Panc1 (cell line): ENCODE measurements at regions not wholly inside any gene's neighbourhood (a gene's known extent, or its start where the extent isn't known, plus 50 kb on each side); places are given as distances from the start of the nearest gene placed in this dataset.

Source experiments
- ATAC-seq: fragments of 200-7000 bp; cut with Tn5 transposase; 2 replicates; pipeline ENCODE4 v1.9.1; 2020; ENCODE audit warnings: mild to moderate bottlenecking, moderate library complexity
- BruUV-seq: library from RNA; stranded (reverse); fragments of 400-500 nt; replicated peaks from 2 replicates; lab custom pipeline; 2021; lab: Mats Ljungman, UMichigan
- CTCF ChIA-PET: fragments of 300-600 bp; sonication (Branson Sonifier 250); formaldehyde crosslinking; loops from one replicate; lab custom pipeline; 2022; ENCODE audit warnings: antibody characterized with exemption; lab: Charles Lee
- POLR2A ChIA-PET: fragments of 300-600 bp; sonication (Branson Sonifier 250); formaldehyde crosslinking; loops from one replicate; lab custom pipeline; 2022; ENCODE audit warnings: antibody characterized with exemption; lab: Charles Lee
- DNase-seq: peaks from one replicate; pipeline ENCODE4 v3.0.0-alpha.2; 2010; ENCODE audit warnings: low read depth, low spot score
- H3K27ac ChIP-seq: 2 replicates; pipeline ENCODE4 v1.5.1; 2011; ENCODE audit warnings: mild to moderate bottlenecking, low read length, inconsistent platforms
- H3K27me3 ChIP-seq: fragments of 200-500 bp; sonication (Bioruptor generic); 2 replicates; pipeline ENCODE4 v1.6.0; 2014; ENCODE audit warnings: low read length, inconsistent platforms; ENCODE audit not compliant: control insufficient read depth, insufficient read depth
- H3K36me3 ChIP-seq: fragments of 200-500 bp; sonication (Bioruptor generic); 2 replicates; pipeline ENCODE4 v1.5.1; 2014; ENCODE audit warnings: inconsistent platforms, mild to moderate bottlenecking, low read length, moderate library complexity; ENCODE audit not compliant: control insufficient read depth, insufficient read depth
- H3K4me1 ChIP-seq: 2 replicates; pipeline ENCODE4 v1.5.1; 2011; ENCODE audit warnings: inconsistent platforms, mild to moderate bottlenecking, low read length, moderate library complexity; ENCODE audit not compliant: control insufficient read depth, insufficient read depth
- H3K4me3 ChIP-seq, 2 experiments: 2 replicates each; pipeline ENCODE4 v1.5.1; 2011 to 2012; ENCODE audit warnings: low read depth in 2 of 2, low read length in 2 of 2, mild to moderate bottlenecking in 2 of 2, inconsistent platforms in 1 of 2, moderate library complexity in 1 of 2
- H3K9me3 ChIP-seq: fragments of 200-500 bp; sonication (Bioruptor generic); 2 replicates; pipeline ENCODE4 v1.5.1; 2014; ENCODE audit warnings: low read depth, mild to moderate bottlenecking, inconsistent platforms, low read length, moderate library complexity; ENCODE audit not compliant: control insufficient read depth, insufficient read depth
- POLR2AphosphoS5 ChIP-seq: IDR thresholded peaks from 2 replicates; pipeline ENCODE4 v1.6.1; 2012; ENCODE audit warnings: mild to moderate bottlenecking, low read depth, low read length, moderate library complexity
- SIN3A ChIP-seq: IDR thresholded peaks from 2 replicates; pipeline ENCODE4 v1.6.1; 2012; ENCODE audit warnings: low read depth, mild to moderate bottlenecking, low read length, moderate library complexity, borderline replicate concordance; ENCODE audit not compliant: insufficient read depth
- TCF7L2 ChIP-seq: IDR thresholded peaks from 2 replicates; pipeline ENCODE4 v1.6.1; 2011; ENCODE audit warnings: mild to moderate bottlenecking, low read depth, low read length, inconsistent platforms
- in situ Hi-C: cut with HindIII; loops from 2 replicates; pipeline ENCODE4 v1.10.0; 2016; ENCODE audit warnings: low sequenced_read_pairs, low pct_unique_long_range_greater_than_20kb
- intact Hi-C: fragments of 100-400 bp; cut with micrococcal nuclease; formaldehyde crosslinking; loops from one replicate; pipeline ENCODE4 v1.10.0; 2022; ENCODE audit not compliant: unreplicated experiment
- TF ChIP-seq, protein P1 (sequence below), 2 experiments: IDR thresholded peaks; 2 replicates each; pipeline ENCODE4 v1.6.1; 2011 to 2012; ENCODE audit warnings: low read depth in 2 of 2, control low read depth in 1 of 2, low read length in 1 of 2, mild to moderate bottlenecking in 1 of 2, moderate library complexity in 1 of 2; ENCODE audit not compliant: insufficient read depth in 1 of 2
- TF ChIP-seq, protein P2 (sequence below): fragments of 450-650 bp; IDR thresholded peaks from 2 replicates; pipeline ENCODE4 v1.5.1; 2017; ENCODE audit warnings: mild to moderate bottlenecking

DNA sequence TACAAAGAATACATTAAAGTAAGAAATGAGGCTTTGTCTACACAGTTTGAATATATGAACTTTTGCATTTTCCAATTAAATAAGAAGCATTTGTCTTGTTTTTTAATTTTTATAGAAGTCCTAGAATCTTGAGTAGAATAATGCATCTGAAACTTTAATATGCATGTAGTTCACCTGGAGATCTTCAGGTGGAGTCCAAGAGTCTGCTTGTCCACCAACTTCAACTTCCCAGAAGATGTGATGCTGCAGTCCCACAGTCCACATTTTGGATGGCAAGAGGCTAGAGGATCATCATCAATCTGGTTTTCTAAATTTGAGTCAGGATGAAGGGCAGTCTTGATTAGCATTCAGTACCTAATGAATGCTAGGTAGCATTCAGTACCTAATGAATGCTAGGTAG is 357.6 kb upstream of the SOX2 start:
- Histone ChIP-seq H3K4me3 (no peak overlapping the region), H3K4me1 (no peaks in the 10 kb centered on the region), H3K36me3 (no peaks in the 10 kb centered on the region), H3K27me3 (no peaks in the 10 kb centered on the region), H3K27ac (no peak overlapping the region), H3K9me3 (no peaks in the 10 kb centered on the region)
- POLR2A ChIA-PET, result no interaction called here
- intact Hi-C loops, result no loop called here
- TF ChIP-seq SIN3A, result no peak
- TF ChIP-seq TCF7L2, result no peak
- ATAC-seq, result no peak
- no peak for DNase-seq
- in situ Hi-C loops, result no loop called here
- CTCF ChIA-PET, result no interaction called here
- BruUV-seq, result no TSS peak

DNA sequence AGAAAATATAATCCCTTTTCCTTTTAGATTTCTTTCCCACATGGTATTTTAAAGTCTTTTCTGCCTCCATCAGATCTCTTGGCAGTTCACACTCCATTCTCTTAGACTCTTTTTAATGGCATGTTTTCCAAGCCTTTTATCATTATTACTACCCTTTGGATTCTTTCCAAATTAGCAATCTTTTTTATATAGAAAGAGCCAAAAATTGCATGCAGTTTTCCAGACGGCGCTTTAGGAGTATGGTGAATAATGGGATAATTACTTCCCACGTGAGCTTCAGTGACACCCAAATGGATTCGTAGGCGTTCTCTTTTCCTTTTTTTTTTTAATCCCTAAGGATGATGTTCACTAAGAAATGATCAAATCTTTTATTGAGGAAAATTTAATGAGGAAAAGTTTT is 354.8 kb upstream of the DNAJC19 start:
- in situ Hi-C loops, result no loop called here
- ATAC-seq, result no peak
- BruUV-seq, result no TSS peak
- Histone ChIP-seq H3K27me3 (no peaks in the 10 kb centered on the region), H3K27ac (no peak overlapping the region), H3K9me3 (no peaks in the 10 kb centered on the region), H3K4me1 (no peaks in the 10 kb centered on the region), H3K4me3 (no peak overlapping the region), H3K36me3 (no peaks in the 10 kb centered on the region)
- intact Hi-C loops, result no loop called here
- no peak for DNase-seq
- POLR2A ChIA-PET, result no interaction called here
- CTCF ChIA-PET, result no interaction called here
- no peak for TF ChIP-seq TCF7L2
- TF ChIP-seq, protein P1, sequence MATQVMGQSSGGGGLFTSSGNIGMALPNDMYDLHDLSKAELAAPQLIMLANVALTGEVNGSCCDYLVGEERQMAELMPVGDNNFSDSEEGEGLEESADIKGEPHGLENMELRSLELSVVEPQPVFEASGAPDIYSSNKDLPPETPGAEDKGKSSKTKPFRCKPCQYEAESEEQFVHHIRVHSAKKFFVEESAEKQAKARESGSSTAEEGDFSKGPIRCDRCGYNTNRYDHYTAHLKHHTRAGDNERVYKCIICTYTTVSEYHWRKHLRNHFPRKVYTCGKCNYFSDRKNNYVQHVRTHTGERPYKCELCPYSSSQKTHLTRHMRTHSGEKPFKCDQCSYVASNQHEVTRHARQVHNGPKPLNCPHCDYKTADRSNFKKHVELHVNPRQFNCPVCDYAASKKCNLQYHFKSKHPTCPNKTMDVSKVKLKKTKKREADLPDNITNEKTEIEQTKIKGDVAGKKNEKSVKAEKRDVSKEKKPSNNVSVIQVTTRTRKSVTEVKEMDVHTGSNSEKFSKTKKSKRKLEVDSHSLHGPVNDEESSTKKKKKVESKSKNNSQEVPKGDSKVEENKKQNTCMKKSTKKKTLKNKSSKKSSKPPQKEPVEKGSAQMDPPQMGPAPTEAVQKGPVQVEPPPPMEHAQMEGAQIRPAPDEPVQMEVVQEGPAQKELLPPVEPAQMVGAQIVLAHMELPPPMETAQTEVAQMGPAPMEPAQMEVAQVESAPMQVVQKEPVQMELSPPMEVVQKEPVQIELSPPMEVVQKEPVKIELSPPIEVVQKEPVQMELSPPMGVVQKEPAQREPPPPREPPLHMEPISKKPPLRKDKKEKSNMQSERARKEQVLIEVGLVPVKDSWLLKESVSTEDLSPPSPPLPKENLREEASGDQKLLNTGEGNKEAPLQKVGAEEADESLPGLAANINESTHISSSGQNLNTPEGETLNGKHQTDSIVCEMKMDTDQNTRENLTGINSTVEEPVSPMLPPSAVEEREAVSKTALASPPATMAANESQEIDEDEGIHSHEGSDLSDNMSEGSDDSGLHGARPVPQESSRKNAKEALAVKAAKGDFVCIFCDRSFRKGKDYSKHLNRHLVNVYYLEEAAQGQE (IDR thresholded peaks at IDR 0.05; ENCODE audit: insufficient read depth in 1 of 2, low read depth in 2 of 2, low read length in 1 of 2), result no peak
- no peak for TF ChIP-seq SIN3A
- TF ChIP-seq, protein P2, sequence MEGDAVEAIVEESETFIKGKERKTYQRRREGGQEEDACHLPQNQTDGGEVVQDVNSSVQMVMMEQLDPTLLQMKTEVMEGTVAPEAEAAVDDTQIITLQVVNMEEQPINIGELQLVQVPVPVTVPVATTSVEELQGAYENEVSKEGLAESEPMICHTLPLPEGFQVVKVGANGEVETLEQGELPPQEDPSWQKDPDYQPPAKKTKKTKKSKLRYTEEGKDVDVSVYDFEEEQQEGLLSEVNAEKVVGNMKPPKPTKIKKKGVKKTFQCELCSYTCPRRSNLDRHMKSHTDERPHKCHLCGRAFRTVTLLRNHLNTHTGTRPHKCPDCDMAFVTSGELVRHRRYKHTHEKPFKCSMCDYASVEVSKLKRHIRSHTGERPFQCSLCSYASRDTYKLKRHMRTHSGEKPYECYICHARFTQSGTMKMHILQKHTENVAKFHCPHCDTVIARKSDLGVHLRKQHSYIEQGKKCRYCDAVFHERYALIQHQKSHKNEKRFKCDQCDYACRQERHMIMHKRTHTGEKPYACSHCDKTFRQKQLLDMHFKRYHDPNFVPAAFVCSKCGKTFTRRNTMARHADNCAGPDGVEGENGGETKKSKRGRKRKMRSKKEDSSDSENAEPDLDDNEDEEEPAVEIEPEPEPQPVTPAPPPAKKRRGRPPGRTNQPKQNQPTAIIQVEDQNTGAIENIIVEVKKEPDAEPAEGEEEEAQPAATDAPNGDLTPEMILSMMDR, result no peak
- TF ChIP-seq POLR2AphosphoS5, result no peak

DNA sequence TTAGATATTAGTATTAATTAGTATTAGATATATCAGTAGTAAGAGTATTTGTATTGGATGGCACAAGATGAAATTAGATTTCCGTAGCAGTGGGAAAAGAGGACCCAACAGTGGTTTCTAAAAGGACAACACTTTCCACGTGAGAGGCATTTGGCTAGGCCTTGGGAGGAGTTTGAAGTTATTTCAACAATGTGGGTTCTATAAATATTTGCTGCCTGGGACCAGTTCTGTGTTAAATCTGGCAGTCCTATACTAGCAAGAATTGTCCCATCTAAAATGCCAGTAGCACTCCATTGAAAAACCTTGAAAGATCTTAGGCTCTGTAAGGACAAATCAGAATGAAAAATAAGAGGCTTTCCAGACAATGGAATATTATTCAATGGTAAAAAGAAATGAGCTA is 347.1 kb upstream of the DNAJC19 start:
- POLR2A ChIA-PET, result no interaction called here
- TF ChIP-seq, protein P1 (IDR thresholded peaks at IDR 0.05; ENCODE audit: insufficient read depth in 1 of 2, low read depth in 2 of 2, low read length in 1 of 2), result no peak
- TF ChIP-seq TCF7L2 (no peak), SIN3A (no peak), POLR2AphosphoS5 (no peak)
- TF ChIP-seq, protein P2, result no peak
- no peak overlapping the region for H3K27ac ChIP-seq
- CTCF ChIA-PET, result no interaction called here
- BruUV-seq, result no TSS peak
- no peak for DNase-seq
- H3K36me3 ChIP-seq, result no peaks in the 10 kb centered on the region
- in situ Hi-C loops, result no loop called here
- H3K4me1 ChIP-seq, result no peaks in the 10 kb centered on the region
- no peak for ATAC-seq
- H3K9me3 ChIP-seq, result no peaks in the 10 kb centered on the region
- intact Hi-C loops, result no loop called here
- H3K4me3 ChIP-seq, result no peak overlapping the region
- H3K27me3 ChIP-seq, result no peaks in the 10 kb centered on the region
